A549 (cell line): ENCODE measurements at regions not wholly inside any gene's neighbourhood (a gene's known extent, or its start where the extent isn't known, plus 50 kb on each side); places are given as distances from the start of the nearest gene placed in this dataset.

Experiments
- ATAC-seq, 2 experiments: fragments of 200-7000 bp in 1 of 2; fragments of >200 bp in 1 of 2; cut with Nextera tagmentation in 1 of 2; cut with Tn5 transposase in 1 of 2; 3 replicates each; pipeline versions ENCODE4 v1.8.0 to v1.9.1; 2018 to 2020; ENCODE audit warnings: mild to moderate bottlenecking in 1 of 2, moderate library complexity in 1 of 2
- CTCF ChIA-PET: fragments of 300-600 bp; sonication (Branson Sonifier 250); formaldehyde crosslinking; extraction: SDS; loops from one replicate; lab custom pipeline; 2021; ENCODE audit warnings: antibody characterized with exemption, inconsistent platforms; lab: Yijun Ruan, JAX
- POLR2A ChIA-PET: fragments of 350-600 bp; formaldehyde crosslinking; extraction: SDS; loops from one replicate; lab custom pipeline; 2021; ENCODE audit warnings: antibody characterized with exemption, inconsistent platforms; lab: Yijun Ruan, JAX
- DNase-seq, 2 experiments: peaks; one replicate each; pipeline versions ENCODE4 v3.0.0 to v3.0.0-alpha.2; 2011 to 2016; ENCODE audit warnings: low read depth in 1 of 2, low spot score in 1 of 2
- FAIRE-seq: peaks from 2 replicates; lab custom pipeline; 2011; peaks lifted over from hg19 to GRCh38; lab: Jason Lieb, UNC
- H3K27ac ChIP-seq, 2 experiments: fragments of >200 bp; sonication (Bioruptor Twin); formaldehyde crosslinking; 3 replicates each; pipeline ENCODE4 v1.5.1; 2016 to 2017
- H3K4me1 ChIP-seq: fragments of >200 bp; sonication (Bioruptor Twin); formaldehyde crosslinking; 3 replicates; pipeline ENCODE4 v1.6.1; 2016
- H3K4me2 ChIP-seq: fragments of >200 bp; sonication (Bioruptor Twin); formaldehyde crosslinking; 3 replicates; pipeline ENCODE4 v1.6.1; 2016
- H3K4me3 ChIP-seq: fragments of >200 bp; sonication (Bioruptor Twin); formaldehyde crosslinking; 3 replicates; pipeline ENCODE4 v1.5.1; 2016
- H3K9me3 ChIP-seq: fragments of >200 bp; sonication (Bioruptor Twin); formaldehyde crosslinking; 3 replicates; pipeline ENCODE4 v1.6.1; 2016
- BHLHE40 ChIP-seq: IDR thresholded peaks from 2 replicates; pipeline ENCODE4 v1.6.1; 2012; ENCODE audit warnings: low read depth, low read length, inconsistent platforms
- CBX8 ChIP-seq: fragments of 200-600 bp; sonication (generic); IDR thresholded peaks from 2 replicates; pipeline ENCODE4 v1.6.1; 2016
- EHMT2 ChIP-seq: fragments of 200-600 bp; sonication (generic); IDR thresholded peaks from 2 replicates; pipeline ENCODE4 v1.6.1; 2016; ENCODE audit warnings: antibody characterized with exemption, low read depth, mild to moderate bottlenecking, moderate library complexity
- EP300 ChIP-seq, 2 experiments: fragments of >200 bp; sonication (Bioruptor Twin); formaldehyde crosslinking; IDR thresholded peaks; 2 replicates in 1 of 2; 3 replicates in 1 of 2; pipeline ENCODE4 v1.6.1; 2016 to 2017
- FOSB ChIP-seq: fragments of 250-450 bp; sonication (Bioruptor Pico); IDR thresholded peaks from 2 replicates; pipeline ENCODE4 v1.5.0; 2020; ENCODE audit warnings: mild to moderate bottlenecking, moderate library complexity
- FOSL2 ChIP-seq, 2 experiments: fragments of 450-650 bp in 1 of 2; fragments of >200 bp in 1 of 2; sonication (Bioruptor Twin) in 1 of 2; formaldehyde crosslinking; IDR thresholded peaks; 2 replicates each; pipeline versions ENCODE4 v1.5.0 to v1.6.1; 2016 to 2020; ENCODE audit warnings: mild to moderate bottlenecking in 1 of 2, moderate library complexity in 1 of 2
- HOXA7 ChIP-seq: fragments of 250-450 bp; sonication (Bioruptor Pico); IDR thresholded peaks from 2 replicates; pipeline ENCODE4 v1.5.0; 2020; ENCODE audit warnings: mild to moderate bottlenecking, moderate library complexity
- HOXB13 ChIP-seq: fragments of 250-450 bp; sonication (Bioruptor Pico); IDR thresholded peaks from 2 replicates; pipeline ENCODE4 v1.5.0; 2020; ENCODE audit warnings: low read depth, mild to moderate bottlenecking, moderate library complexity
- JUN ChIP-seq, 2 experiments: fragments of >200 bp; sonication (Bioruptor Twin); formaldehyde crosslinking; IDR thresholded peaks; 2 replicates in 1 of 2; 3 replicates in 1 of 2; pipeline ENCODE4 v1.6.1; 2016 to 2017
- PHF8 ChIP-seq: fragments of 200-600 bp; sonication (generic); IDR thresholded peaks from 2 replicates; pipeline ENCODE4 v1.6.1; 2016; ENCODE audit warnings: low read depth, mild to moderate bottlenecking, antibody characterized with exemption, moderate library complexity, borderline replicate concordance
- POLR2AphosphoS2 ChIP-seq: conservative IDR thresholded peaks from 2 replicates; pipeline ENCODE4 v1.6.1; 2012; ENCODE audit warnings: low read length, improper control_type of control experiment, inconsistent platforms
- RAD21 ChIP-seq, 2 experiments: fragments of >200 bp in 1 of 2; sonication (Bioruptor Twin) in 1 of 2; formaldehyde crosslinking in 1 of 2; IDR thresholded peaks in 1 of 2; conservative IDR thresholded peaks in 1 of 2; 2 replicates in 1 of 2; 3 replicates in 1 of 2; pipeline ENCODE4 v1.6.1; 2012 to 2018; ENCODE audit warnings: inconsistent platforms in 1 of 2
- RARB ChIP-seq: fragments of 250-450 bp; sonication (Bioruptor Pico); IDR thresholded peaks from 2 replicates; pipeline ENCODE4 v1.8.0; 2021; ENCODE audit warnings: mild to moderate bottlenecking, moderate library complexity
- RCOR1 ChIP-seq: fragments of 150-350 bp; IDR thresholded peaks from 2 replicates; pipeline ENCODE4 v1.6.1; 2014; ENCODE audit warnings: antibody characterized with exemption, low read length, low read depth
- SMC3 ChIP-seq: fragments of >200 bp; sonication (Bioruptor Twin); formaldehyde crosslinking; IDR thresholded peaks from 3 replicates; pipeline ENCODE4 v1.6.1; 2018; ENCODE audit warnings: inconsistent platforms
- ZFP36 ChIP-seq: fragments of 450-650 bp; IDR thresholded peaks from 2 replicates; pipeline ENCODE4 v1.6.1; 2014; ENCODE audit warnings: borderline replicate concordance; ENCODE audit not compliant: partially characterized antibody
- WGBS: methylation state at CpG from one replicate; pipeline ENCODE4 v1.1.6; 2017; ENCODE audit errors: missing lambda C conversion rate; 5-methylcytosine and 5-hydroxymethylcytosine counted together
- TF ChIP-seq, protein P1 (sequence below): IDR thresholded peaks from 2 replicates; pipeline ENCODE4 v1.6.1; 2012
- TF ChIP-seq, protein P2 (sequence below): fragments of 450-650 bp; IDR thresholded peaks from 2 replicates; pipeline ENCODE4 v1.6.1; 2014; ENCODE audit warnings: antibody characterized with exemption
- TF ChIP-seq, protein P3 (sequence below): fragments of 200-600 bp; sonication (generic); IDR thresholded peaks from 2 replicates; pipeline ENCODE4 v1.6.1; 2016; ENCODE audit warnings: antibody characterized with exemption, mild to moderate bottlenecking, moderate library complexity
- TF ChIP-seq, protein P4 (sequence below): IDR thresholded peaks from 2 replicates; pipeline ENCODE4 v1.6.1; 2012

- TF ChIP-seq PHF8, result no peak
- no peak for TF ChIP-seq RCOR1
- no peak for TF ChIP-seq EHMT2
- no peak for TF ChIP-seq BHLHE40
- TF ChIP-seq RARB (CRISPR knock-in tag), result no peak
- TF ChIP-seq ZFP36, result no peak
- TF ChIP-seq, protein P1, sequence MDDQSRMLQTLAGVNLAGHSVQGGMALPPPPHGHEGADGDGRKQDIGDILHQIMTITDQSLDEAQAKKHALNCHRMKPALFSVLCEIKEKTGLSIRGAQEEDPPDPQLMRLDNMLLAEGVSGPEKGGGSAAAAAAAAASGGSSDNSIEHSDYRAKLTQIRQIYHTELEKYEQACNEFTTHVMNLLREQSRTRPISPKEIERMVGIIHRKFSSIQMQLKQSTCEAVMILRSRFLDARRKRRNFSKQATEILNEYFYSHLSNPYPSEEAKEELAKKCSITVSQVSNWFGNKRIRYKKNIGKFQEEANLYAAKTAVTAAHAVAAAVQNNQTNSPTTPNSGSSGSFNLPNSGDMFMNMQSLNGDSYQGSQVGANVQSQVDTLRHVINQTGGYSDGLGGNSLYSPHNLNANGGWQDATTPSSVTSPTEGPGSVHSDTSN, result no peak
- no peak for TF ChIP-seq EP300 (IDR thresholded peaks at IDR 0.05)
- no peak for TF ChIP-seq HOXA7 (CRISPR knock-in tag)
- no peak for TF ChIP-seq POLR2AphosphoS2
- TF ChIP-seq, protein P2, sequence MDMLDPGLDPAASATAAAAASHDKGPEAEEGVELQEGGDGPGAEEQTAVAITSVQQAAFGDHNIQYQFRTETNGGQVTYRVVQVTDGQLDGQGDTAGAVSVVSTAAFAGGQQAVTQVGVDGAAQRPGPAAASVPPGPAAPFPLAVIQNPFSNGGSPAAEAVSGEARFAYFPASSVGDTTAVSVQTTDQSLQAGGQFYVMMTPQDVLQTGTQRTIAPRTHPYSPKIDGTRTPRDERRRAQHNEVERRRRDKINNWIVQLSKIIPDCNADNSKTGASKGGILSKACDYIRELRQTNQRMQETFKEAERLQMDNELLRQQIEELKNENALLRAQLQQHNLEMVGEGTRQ, result no peak
- no peak for TF ChIP-seq HOXB13 (CRISPR knock-in tag)
- no peak for TF ChIP-seq JUN (IDR thresholded peaks at IDR 0.05)
- TF ChIP-seq, protein P3, sequence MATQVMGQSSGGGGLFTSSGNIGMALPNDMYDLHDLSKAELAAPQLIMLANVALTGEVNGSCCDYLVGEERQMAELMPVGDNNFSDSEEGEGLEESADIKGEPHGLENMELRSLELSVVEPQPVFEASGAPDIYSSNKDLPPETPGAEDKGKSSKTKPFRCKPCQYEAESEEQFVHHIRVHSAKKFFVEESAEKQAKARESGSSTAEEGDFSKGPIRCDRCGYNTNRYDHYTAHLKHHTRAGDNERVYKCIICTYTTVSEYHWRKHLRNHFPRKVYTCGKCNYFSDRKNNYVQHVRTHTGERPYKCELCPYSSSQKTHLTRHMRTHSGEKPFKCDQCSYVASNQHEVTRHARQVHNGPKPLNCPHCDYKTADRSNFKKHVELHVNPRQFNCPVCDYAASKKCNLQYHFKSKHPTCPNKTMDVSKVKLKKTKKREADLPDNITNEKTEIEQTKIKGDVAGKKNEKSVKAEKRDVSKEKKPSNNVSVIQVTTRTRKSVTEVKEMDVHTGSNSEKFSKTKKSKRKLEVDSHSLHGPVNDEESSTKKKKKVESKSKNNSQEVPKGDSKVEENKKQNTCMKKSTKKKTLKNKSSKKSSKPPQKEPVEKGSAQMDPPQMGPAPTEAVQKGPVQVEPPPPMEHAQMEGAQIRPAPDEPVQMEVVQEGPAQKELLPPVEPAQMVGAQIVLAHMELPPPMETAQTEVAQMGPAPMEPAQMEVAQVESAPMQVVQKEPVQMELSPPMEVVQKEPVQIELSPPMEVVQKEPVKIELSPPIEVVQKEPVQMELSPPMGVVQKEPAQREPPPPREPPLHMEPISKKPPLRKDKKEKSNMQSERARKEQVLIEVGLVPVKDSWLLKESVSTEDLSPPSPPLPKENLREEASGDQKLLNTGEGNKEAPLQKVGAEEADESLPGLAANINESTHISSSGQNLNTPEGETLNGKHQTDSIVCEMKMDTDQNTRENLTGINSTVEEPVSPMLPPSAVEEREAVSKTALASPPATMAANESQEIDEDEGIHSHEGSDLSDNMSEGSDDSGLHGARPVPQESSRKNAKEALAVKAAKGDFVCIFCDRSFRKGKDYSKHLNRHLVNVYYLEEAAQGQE, result no peak
- TF ChIP-seq RAD21 (conservative IDR thresholded peaks at IDR 0.05 in 1 of 2, IDR thresholded peaks at IDR 0.05 in 1 of 2), result no peak
- no peak for TF ChIP-seq CBX8
- 1% methylated on average over 2 of the region's 2 CpGs for WGBS
- FAIRE-seq (no peak), DNase-seq (no peak), ATAC-seq (no peak)
- Histone ChIP-seq H3K4me1 (no peaks in the 10 kb centered on the region), H3K4me3 (no peak overlapping the region), H3K27ac (no peak overlapping the region), H3K4me2 (no peak overlapping the region), H3K9me3 (no peaks in the 10 kb centered on the region)
- POLR2A ChIA-PET, result no interaction called here
- CTCF ChIA-PET, result no interaction called here
Observed at GRCh38 chr10:44835300-44835699, 75.8 kb upstream of the TMEM72 start.

GRCh38 chr10:44843484-44843883, 67.7 kb upstream of the TMEM72 start:
- Histone ChIP-seq H3K4me2 (no peak overlapping the region), H3K27ac (no peak overlapping the region), H3K4me3 (no peak overlapping the region), H3K9me3 (no peaks in the 10 kb centered on the region), H3K4me1 (no peaks in the 10 kb centered on the region)
- FAIRE-seq (no peak), DNase-seq (no peak), ATAC-seq (no peak)
- ChIA-PET POLR2A (no interaction called here), CTCF (no interaction called here)
- TF ChIP-seq FOSB (CRISPR knock-in tag) (no peak), POLR2AphosphoS2 (no peak), SMC3 (no peak), FOSL2 (IDR thresholded peaks at IDR 0.05) (no peak), FOSL2 (CRISPR knock-in tag; IDR thresholded peaks at IDR 0.05) (no peak), EHMT2 (no peak)
- TF ChIP-seq, protein P4, sequence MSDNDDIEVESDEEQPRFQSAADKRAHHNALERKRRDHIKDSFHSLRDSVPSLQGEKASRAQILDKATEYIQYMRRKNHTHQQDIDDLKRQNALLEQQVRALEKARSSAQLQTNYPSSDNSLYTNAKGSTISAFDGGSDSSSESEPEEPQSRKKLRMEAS, result no peak
- 23% methylated on average over 2 of the region's 2 CpGs for WGBS
